A549 (cell line): ENCODE measurements at regions not wholly inside any gene's neighbourhood (a gene's known extent, or its start where the extent isn't known, plus 50 kb on each side); places are given as distances from the start of the nearest gene placed in this dataset.

Experiments
- ATAC-seq, 2 experiments: fragments of 200-7000 bp in 1 of 2; fragments of >200 bp in 1 of 2; cut with Nextera tagmentation in 1 of 2; cut with Tn5 transposase in 1 of 2; 3 replicates each; pipeline versions ENCODE4 v1.8.0 to v1.9.1; 2018 to 2020; ENCODE audit warnings: mild to moderate bottlenecking in 1 of 2, moderate library complexity in 1 of 2
- CTCF ChIA-PET: fragments of 300-600 bp; sonication (Branson Sonifier 250); formaldehyde crosslinking; extraction: SDS; loops from one replicate; lab custom pipeline; 2021; ENCODE audit warnings: antibody characterized with exemption, inconsistent platforms; lab: Yijun Ruan, JAX
- POLR2A ChIA-PET: fragments of 350-600 bp; formaldehyde crosslinking; extraction: SDS; loops from one replicate; lab custom pipeline; 2021; ENCODE audit warnings: antibody characterized with exemption, inconsistent platforms; lab: Yijun Ruan, JAX
- DNase-seq, 2 experiments: peaks; one replicate each; pipeline versions ENCODE4 v3.0.0 to v3.0.0-alpha.2; 2011 to 2016; ENCODE audit warnings: low read depth in 1 of 2, low spot score in 1 of 2
- FAIRE-seq: peaks from 2 replicates; lab custom pipeline; 2011; peaks lifted over from hg19 to GRCh38; lab: Jason Lieb, UNC
- H3K27ac ChIP-seq, 2 experiments: fragments of >200 bp; sonication (Bioruptor Twin); formaldehyde crosslinking; 3 replicates each; pipeline ENCODE4 v1.5.1; 2016 to 2017
- H3K4me1 ChIP-seq: fragments of >200 bp; sonication (Bioruptor Twin); formaldehyde crosslinking; 3 replicates; pipeline ENCODE4 v1.6.1; 2016
- H3K4me2 ChIP-seq: fragments of >200 bp; sonication (Bioruptor Twin); formaldehyde crosslinking; 3 replicates; pipeline ENCODE4 v1.6.1; 2016
- H3K4me3 ChIP-seq: fragments of >200 bp; sonication (Bioruptor Twin); formaldehyde crosslinking; 3 replicates; pipeline ENCODE4 v1.5.1; 2016
- H3K9me3 ChIP-seq: fragments of >200 bp; sonication (Bioruptor Twin); formaldehyde crosslinking; 3 replicates; pipeline ENCODE4 v1.6.1; 2016
- BHLHE40 ChIP-seq: IDR thresholded peaks from 2 replicates; pipeline ENCODE4 v1.6.1; 2012; ENCODE audit warnings: low read depth, low read length, inconsistent platforms
- CBX8 ChIP-seq: fragments of 200-600 bp; sonication (generic); IDR thresholded peaks from 2 replicates; pipeline ENCODE4 v1.6.1; 2016
- CEBPB ChIP-seq, 2 experiments: fragments of >200 bp in 1 of 2; sonication (Bioruptor Twin) in 1 of 2; formaldehyde crosslinking in 1 of 2; IDR thresholded peaks; 2 replicates each; pipeline ENCODE4 v1.6.1; 2012 to 2016
- CHD2 ChIP-seq: fragments of 150-350 bp; IDR thresholded peaks from 2 replicates; pipeline ENCODE4 v1.6.1; 2014; ENCODE audit warnings: low read length; ENCODE audit not compliant: partially characterized antibody
- EHMT2 ChIP-seq: fragments of 200-600 bp; sonication (generic); IDR thresholded peaks from 2 replicates; pipeline ENCODE4 v1.6.1; 2016; ENCODE audit warnings: antibody characterized with exemption, low read depth, mild to moderate bottlenecking, moderate library complexity
- FOSL2 ChIP-seq, 2 experiments: fragments of 450-650 bp in 1 of 2; fragments of >200 bp in 1 of 2; sonication (Bioruptor Twin) in 1 of 2; formaldehyde crosslinking; IDR thresholded peaks; 2 replicates each; pipeline versions ENCODE4 v1.5.0 to v1.6.1; 2016 to 2020; ENCODE audit warnings: mild to moderate bottlenecking in 1 of 2, moderate library complexity in 1 of 2
- HOXA7 ChIP-seq: fragments of 250-450 bp; sonication (Bioruptor Pico); IDR thresholded peaks from 2 replicates; pipeline ENCODE4 v1.5.0; 2020; ENCODE audit warnings: mild to moderate bottlenecking, moderate library complexity
- HOXB13 ChIP-seq: fragments of 250-450 bp; sonication (Bioruptor Pico); IDR thresholded peaks from 2 replicates; pipeline ENCODE4 v1.5.0; 2020; ENCODE audit warnings: low read depth, mild to moderate bottlenecking, moderate library complexity
- HOXB5 ChIP-seq: fragments of 250-450 bp; sonication (Bioruptor Pico); IDR thresholded peaks from 2 replicates; pipeline ENCODE4 v1.5.0; 2020; ENCODE audit warnings: mild to moderate bottlenecking, moderate library complexity
- MAFK ChIP-seq: fragments of 450-650 bp; IDR thresholded peaks from 2 replicates; pipeline ENCODE4 v1.6.1; 2014; ENCODE audit not compliant: partially characterized antibody
- NPAS2 ChIP-seq: fragments of 250-450 bp; sonication (Bioruptor Pico); IDR thresholded peaks from 2 replicates; pipeline ENCODE4 v1.8.0; 2022; ENCODE audit warnings: mild to moderate bottlenecking, moderate library complexity, borderline replicate concordance
- NR3C1 ChIP-seq: fragments of >200 bp; sonication (Bioruptor Twin); formaldehyde crosslinking; IDR thresholded peaks from 3 replicates; pipeline ENCODE4 v1.6.1; 2017
- PHF8 ChIP-seq: fragments of 200-600 bp; sonication (generic); IDR thresholded peaks from 2 replicates; pipeline ENCODE4 v1.6.1; 2016; ENCODE audit warnings: low read depth, mild to moderate bottlenecking, antibody characterized with exemption, moderate library complexity, borderline replicate concordance
- POLR2AphosphoS2 ChIP-seq: conservative IDR thresholded peaks from 2 replicates; pipeline ENCODE4 v1.6.1; 2012; ENCODE audit warnings: low read length, improper control_type of control experiment, inconsistent platforms
- RARB ChIP-seq: fragments of 250-450 bp; sonication (Bioruptor Pico); IDR thresholded peaks from 2 replicates; pipeline ENCODE4 v1.8.0; 2021; ENCODE audit warnings: mild to moderate bottlenecking, moderate library complexity
- RCOR1 ChIP-seq: fragments of 150-350 bp; IDR thresholded peaks from 2 replicates; pipeline ENCODE4 v1.6.1; 2014; ENCODE audit warnings: antibody characterized with exemption, low read length, low read depth
- RNF2 ChIP-seq: fragments of 200-600 bp; sonication (generic); IDR thresholded peaks from 2 replicates; pipeline ENCODE4 v1.6.1; 2016; ENCODE audit warnings: low read depth, mild to moderate bottlenecking, antibody characterized with exemption, moderate library complexity, borderline replicate concordance
- TFCP2L1 ChIP-seq: fragments of 250-450 bp; sonication (Bioruptor Pico); IDR thresholded peaks from 2 replicates; pipeline ENCODE4 v1.5.0; 2021; ENCODE audit warnings: mild to moderate bottlenecking
- TP53 ChIP-seq: fragments of 250-450 bp; sonication (Bioruptor Pico); IDR thresholded peaks from 2 replicates; pipeline ENCODE4 v1.5.0; 2021; ENCODE audit warnings: mild to moderate bottlenecking, moderate library complexity
- ZFP36 ChIP-seq: fragments of 450-650 bp; IDR thresholded peaks from 2 replicates; pipeline ENCODE4 v1.6.1; 2014; ENCODE audit warnings: borderline replicate concordance; ENCODE audit not compliant: partially characterized antibody
- ZSCAN20 ChIP-seq: fragments of 250-450 bp; sonication (Bioruptor Pico); IDR thresholded peaks from 2 replicates; pipeline ENCODE4 v1.8.0; 2022; ENCODE audit warnings: mild to moderate bottlenecking, moderate library complexity
- WGBS: methylation state at CpG from one replicate; pipeline ENCODE4 v1.1.6; 2017; ENCODE audit errors: missing lambda C conversion rate; 5-methylcytosine and 5-hydroxymethylcytosine counted together
- TF ChIP-seq, protein P1 (sequence below): fragments of >200 bp; sonication (Bioruptor Twin); formaldehyde crosslinking; IDR thresholded peaks from 2 replicates; pipeline ENCODE4 v1.6.1; 2016
- TF ChIP-seq, protein P2 (sequence below): IDR thresholded peaks from 2 replicates; pipeline ENCODE4 v1.6.1; 2012
- TF ChIP-seq, protein P3 (sequence below): IDR thresholded peaks from 2 replicates; pipeline ENCODE4 v1.6.1; 2012; ENCODE audit warnings: low read depth, borderline replicate concordance
- TF ChIP-seq, protein P4 (sequence below): fragments of 250-450 bp; sonication (Bioruptor Pico); IDR thresholded peaks from 2 replicates; pipeline ENCODE4 v1.5.0; 2020; ENCODE audit warnings: low read depth, mild to moderate bottlenecking, moderate library complexity

DNA sequence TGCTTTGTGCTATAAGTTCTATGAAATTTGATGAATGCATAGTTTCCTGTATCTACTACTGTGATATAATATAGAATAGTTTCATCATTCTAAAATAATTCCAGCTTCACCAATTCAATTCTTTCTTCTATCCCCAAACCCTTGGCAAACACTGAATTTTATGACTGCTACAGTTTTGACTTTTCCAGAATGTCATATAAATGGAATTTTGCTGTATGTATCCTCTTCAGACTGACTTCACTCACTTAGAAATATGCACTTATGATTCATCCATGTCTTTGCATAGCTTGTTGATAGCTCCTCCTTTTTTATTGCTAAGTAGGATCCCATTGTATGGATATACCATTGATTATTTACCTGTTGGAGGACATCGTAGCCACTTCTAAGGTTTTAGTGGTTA lies 89.1 kb upstream of the HS3ST3A1 start:
- Histone ChIP-seq H3K9me3 (no peaks in the 10 kb centered on the region), H3K4me1 (no peaks in the 10 kb centered on the region), H3K4me2 (no peak overlapping the region), H3K27ac (no peak overlapping the region), H3K4me3 (no peak overlapping the region)
- 0% methylated on average over 1 of the region's 1 CpG for WGBS
- CTCF ChIA-PET = interaction anchor here (0.6 kb wide), 1 partner anchor 602 kb away, joined by 3 read pairs; no protein-coding TSS in a partner anchor
- no peak for TF ChIP-seq RARB (CRISPR knock-in tag)
- no peak for TF ChIP-seq NPAS2 (CRISPR knock-in tag)
- no peak for TF ChIP-seq ZSCAN20 (CRISPR knock-in tag)
- no peak for TF ChIP-seq MAFK
- TF ChIP-seq, protein P1, sequence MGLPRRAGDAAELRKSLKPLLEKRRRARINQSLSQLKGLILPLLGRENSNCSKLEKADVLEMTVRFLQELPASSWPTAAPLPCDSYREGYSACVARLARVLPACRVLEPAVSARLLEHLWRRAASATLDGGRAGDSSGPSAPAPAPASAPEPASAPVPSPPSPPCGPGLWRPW = no peak
- TF ChIP-seq RCOR1 = no peak
- TF ChIP-seq BHLHE40 = no peak
- no peak for TF ChIP-seq RNF2
- TF ChIP-seq, protein P2, sequence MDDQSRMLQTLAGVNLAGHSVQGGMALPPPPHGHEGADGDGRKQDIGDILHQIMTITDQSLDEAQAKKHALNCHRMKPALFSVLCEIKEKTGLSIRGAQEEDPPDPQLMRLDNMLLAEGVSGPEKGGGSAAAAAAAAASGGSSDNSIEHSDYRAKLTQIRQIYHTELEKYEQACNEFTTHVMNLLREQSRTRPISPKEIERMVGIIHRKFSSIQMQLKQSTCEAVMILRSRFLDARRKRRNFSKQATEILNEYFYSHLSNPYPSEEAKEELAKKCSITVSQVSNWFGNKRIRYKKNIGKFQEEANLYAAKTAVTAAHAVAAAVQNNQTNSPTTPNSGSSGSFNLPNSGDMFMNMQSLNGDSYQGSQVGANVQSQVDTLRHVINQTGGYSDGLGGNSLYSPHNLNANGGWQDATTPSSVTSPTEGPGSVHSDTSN = no peak
- TF ChIP-seq, protein P3, sequence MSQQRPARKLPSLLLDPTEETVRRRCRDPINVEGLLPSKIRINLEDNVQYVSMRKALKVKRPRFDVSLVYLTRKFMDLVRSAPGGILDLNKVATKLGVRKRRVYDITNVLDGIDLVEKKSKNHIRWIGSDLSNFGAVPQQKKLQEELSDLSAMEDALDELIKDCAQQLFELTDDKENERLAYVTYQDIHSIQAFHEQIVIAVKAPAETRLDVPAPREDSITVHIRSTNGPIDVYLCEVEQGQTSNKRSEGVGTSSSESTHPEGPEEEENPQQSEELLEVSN = no peak
- TF ChIP-seq EHMT2 = no peak
- TF ChIP-seq CEBPB (IDR thresholded peaks at IDR 0.05) = no peak
- TF ChIP-seq TP53 (CRISPR knock-in tag) = no peak
- DNase-seq (no peak), FAIRE-seq (no peak), ATAC-seq (no peak)
- POLR2A ChIA-PET = no interaction called here

DNA sequence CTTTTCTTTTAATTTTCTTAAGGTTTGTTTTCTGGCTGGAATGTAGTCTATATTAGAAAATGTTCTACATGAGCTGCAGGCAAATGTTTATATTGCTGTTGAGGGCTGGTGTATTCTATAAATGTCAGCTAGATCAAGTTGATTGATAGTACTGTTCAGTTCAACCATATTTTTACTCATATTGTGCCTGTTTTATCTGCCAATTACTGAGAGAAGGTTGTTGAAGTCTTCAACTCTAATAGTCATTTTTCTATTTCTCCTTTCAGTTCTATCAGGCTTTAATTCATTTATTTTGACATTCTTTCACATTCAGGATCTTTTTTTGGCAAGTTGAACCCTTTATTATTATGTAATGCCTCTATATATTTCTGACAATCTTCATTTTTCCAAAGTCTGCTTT lies 93.2 kb upstream of the HS3ST3A1 start:
- Histone ChIP-seq H3K4me3 (no peak overlapping the region), H3K4me1 (no peaks in the 10 kb centered on the region), H3K9me3 (peaks cover 5% of the 10 kb centered on the region; the same call in 1 of the 3 replicates), H3K4me2 (no peak overlapping the region), H3K27ac (no peak overlapping the region)
- ChIA-PET POLR2A (interaction anchor here (0.8 kb wide), 1 partner anchor 10 kb away, joined by 5 read pairs; no protein-coding TSS in a partner anchor), CTCF (interaction anchor here (0.7 kb wide), 1 partner anchor 47 kb away, joined by 3 read pairs; no protein-coding TSS in a partner anchor)
- FAIRE-seq (no peak), ATAC-seq (no peak), DNase-seq (no peak)
- no peak for TF ChIP-seq NR3C1
- TF ChIP-seq TFCP2L1 = no peak
- TF ChIP-seq, protein P3 = no peak
- no peak for TF ChIP-seq HOXA7 (CRISPR knock-in tag)
- TF ChIP-seq CBX8 = no peak
- TF ChIP-seq RCOR1 = no peak
- no peak for TF ChIP-seq TP53 (CRISPR knock-in tag)
- TF ChIP-seq HOXB5 = no peak
- TF ChIP-seq ZFP36 = no peak
- TF ChIP-seq, protein P2 = no peak
- TF ChIP-seq, protein P1 = no peak
- TF ChIP-seq POLR2AphosphoS2 = no peak
- no peak for TF ChIP-seq PHF8
- TF ChIP-seq CHD2 = no peak
- TF ChIP-seq HOXB13 = no peak
- TF ChIP-seq, protein P4, sequence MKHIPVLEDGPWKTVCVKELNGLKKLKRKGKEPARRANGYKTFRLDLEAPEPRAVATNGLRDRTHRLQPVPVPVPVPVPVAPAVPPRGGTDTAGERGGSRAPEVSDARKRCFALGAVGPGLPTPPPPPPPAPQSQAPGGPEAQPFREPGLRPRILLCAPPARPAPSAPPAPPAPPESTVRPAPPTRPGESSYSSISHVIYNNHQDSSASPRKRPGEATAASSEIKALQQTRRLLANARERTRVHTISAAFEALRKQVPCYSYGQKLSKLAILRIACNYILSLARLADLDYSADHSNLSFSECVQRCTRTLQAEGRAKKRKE (CRISPR knock-in tag) = no peak
- TF ChIP-seq FOSL2 (IDR thresholded peaks at IDR 0.05) = no peak
- TF ChIP-seq FOSL2 (CRISPR knock-in tag; IDR thresholded peaks at IDR 0.05) = no peak
